ENCODE measurements at regions not wholly inside any gene's neighbourhood (a gene's known extent, or its start where the extent isn't known, plus 50 kb on each side); places are given as distances from the start of the nearest gene placed in this dataset.

DNA sequence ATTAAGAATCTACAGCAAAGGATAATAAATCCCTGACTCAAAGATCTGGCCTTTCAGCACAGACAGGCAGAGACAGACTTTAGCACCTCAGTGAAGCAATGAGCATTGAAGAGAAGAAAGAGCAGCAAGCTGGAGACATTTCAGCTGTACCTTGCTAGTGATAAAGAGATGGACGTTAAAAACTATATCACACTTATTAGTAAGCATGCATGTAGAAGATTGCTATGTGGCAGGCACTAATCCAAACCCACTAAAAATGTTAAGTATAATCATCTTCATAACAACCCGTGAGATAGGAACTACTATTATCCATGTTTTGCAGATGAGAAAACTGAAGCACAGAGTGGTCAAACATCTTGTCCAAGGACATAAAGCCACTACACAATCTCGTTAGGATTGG is 1538.3 kb upstream of the FLRT2 start:
- no peak for DNase-seq

GRCh38 chr14:83992857-83993256 is 1537.1 kb upstream of the FLRT2 start:
- no peak for DNase-seq

GRCh38 chr14:83993545-83993944 is 1536.4 kb upstream of the FLRT2 start:
- DNase-seq = no peak

DNA sequence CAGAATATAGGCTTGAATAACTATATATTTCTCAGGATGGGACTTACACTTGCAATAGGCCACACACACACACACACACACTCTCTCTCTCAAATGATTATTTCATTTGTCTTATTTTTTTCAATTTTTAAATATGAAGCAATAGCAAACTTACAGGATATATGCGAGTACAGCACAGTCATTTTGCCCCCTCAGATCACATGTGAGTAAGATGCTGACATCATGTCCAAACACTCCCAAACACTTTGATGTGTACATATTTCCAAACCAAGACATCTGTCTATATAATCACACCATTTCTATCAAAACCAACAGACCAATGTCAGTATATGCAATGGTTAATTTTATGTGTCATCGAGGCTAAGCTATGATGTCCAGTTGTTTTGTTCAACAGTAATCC is 1535.9 kb upstream of the FLRT2 start:
- no peak for DNase-seq

DNA sequence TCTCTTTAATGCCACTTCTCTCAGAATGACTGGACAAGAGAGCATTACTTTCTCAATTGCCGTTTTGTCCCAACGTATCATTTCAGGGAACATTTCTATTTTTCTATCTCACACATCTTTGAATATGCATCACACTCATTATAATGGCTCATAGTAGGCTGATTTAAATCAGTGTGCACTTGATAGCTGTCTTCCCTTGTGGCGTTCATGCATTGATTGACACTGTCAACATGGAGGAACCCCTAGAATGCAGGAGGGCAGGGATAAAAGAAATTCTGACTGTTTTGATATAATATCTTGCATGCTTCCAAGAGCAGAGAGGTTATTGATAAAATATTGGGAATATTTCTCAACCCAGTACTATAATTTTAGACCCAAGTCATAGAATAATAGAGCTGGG is 1528.9 kb upstream of the FLRT2 start:
- DNase-seq = no peak

GRCh38 chr14:84003346-84003745 is 1526.6 kb upstream of the FLRT2 start:
- no peak for DNase-seq

GRCh38 chr14:84006643-84007155 is 1523.2 kb upstream of the FLRT2 start:
- DNase-seq = no peak

DNA sequence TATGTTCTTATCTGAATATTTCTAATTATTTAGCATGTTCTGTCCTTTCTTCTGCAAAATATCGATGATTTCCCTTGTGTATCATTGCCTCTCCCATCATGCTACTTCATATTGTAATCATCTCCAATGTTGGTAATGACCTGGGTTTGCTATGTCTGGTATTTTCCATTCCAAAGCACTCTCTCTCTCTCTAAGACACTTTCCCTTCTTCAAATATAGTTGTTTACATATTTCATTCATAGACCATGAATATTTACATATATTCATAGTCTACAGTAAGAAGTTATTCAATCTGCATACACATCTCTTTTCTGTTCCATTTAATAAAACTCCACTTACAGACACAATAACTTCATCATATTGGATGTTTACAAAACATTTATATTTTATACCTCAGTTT is 1516.5 kb upstream of the FLRT2 start:
- no peak for DNase-seq

GRCh38 chr14:84017495-84017894 is 1512.4 kb upstream of the FLRT2 start:
- no peak for DNase-seq

- DNase-seq = no peak
These were observed 1508.5 kb upstream of the FLRT2 start for GRCh38 chr14:84021433-84021832.

DNA sequence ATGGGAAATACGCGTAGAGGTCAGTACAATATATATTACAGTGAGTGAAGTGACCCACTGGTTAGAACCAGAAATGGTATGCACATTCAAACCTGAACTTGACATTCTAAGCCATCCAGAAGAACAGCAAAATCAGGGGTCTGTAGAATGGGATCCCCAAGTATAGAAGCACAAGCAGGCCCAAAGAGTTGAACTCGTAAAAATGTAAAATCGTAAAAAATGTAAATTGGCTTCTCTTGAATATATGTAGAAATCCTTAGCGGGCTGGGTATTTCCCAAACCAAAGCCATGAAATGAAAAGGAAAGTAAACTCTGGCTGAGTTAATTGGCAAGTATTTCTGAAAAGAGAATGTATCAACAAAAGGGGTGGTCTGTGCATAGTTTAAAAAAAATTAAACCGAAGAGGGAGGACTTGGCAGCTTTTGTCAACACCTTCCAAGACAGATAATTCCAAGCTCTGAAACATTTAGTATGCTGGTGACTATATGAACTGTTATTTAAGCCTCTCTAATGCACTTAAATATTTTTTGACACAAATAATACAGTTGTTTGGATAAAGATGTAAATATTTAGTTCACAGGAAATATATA is 1505.6 kb upstream of the FLRT2 start:
- DNase-seq = no peak

DNA sequence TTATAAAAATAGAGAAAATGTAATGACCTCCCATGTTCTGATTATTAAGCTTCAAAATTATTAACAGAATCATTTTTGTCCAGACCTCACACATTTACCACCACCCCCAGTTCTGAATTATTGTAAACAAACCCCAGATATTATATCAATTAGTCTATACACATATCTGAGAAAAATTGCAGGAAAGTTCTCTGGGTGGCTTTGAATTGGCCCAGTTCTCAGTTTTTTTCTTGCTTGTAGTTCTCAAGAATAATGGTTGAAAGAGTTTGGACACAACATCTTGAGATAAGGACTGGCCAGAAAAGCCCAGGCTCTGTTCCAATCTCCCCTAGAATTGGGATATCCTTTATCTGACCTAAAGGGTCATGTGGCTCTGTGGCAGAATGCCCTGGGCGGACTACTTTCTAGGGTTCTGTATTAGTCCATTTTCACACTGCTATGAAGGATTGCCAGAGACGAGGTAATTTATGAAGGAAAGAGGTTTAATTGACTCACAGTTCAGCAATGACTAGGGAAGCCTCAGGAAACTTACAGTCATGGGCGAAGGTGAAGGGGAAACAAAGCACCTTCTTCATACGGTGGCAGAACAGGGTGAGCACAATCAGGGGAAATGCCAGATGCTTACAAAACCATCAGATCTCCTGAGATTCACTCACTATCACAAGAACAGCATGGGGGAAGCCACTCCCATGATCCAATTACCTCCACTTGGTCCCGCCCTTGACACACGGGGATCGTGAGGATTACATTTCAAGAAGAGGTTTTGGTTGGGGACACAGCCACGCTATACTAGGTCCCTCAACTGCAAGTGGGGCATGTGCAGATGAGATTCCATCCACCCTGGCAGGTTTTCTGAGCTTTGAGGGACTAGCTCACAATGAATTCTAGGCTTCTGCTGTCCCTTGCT is 1504.6 kb upstream of the FLRT2 start:
- no peak for DNase-seq

- no peak for DNase-seq
These were observed 1502.6 kb upstream of the FLRT2 start for GRCh38 chr14:84027351-84027750.

- DNase-seq = no peak
These were observed 1501.8 kb upstream of the FLRT2 start for GRCh38 chr14:84028080-84028604.

GRCh38 chr14:84029246-84029645 is 1500.7 kb upstream of the FLRT2 start:
- no peak for DNase-seq

DNA sequence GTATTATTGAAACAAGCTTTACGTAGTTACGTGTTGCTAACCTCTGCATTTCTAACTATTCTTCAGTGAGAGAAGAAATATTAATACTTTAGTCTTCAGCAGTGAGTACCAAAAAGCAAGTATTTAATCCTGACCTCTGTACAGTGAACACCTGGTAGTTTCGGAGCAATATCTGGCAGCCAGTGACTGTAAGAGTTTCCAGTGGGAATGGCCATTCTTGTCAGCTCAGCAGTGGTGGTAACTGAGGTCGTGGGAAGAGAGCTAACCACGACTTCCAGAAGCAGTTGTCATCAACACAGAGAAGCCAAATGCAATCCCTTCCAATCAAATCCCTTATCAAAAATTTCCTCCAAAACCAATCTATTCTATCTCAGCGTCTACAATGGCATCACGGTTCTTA is 1500.2 kb upstream of the FLRT2 start:
- DNase-seq = no peak

DNA sequence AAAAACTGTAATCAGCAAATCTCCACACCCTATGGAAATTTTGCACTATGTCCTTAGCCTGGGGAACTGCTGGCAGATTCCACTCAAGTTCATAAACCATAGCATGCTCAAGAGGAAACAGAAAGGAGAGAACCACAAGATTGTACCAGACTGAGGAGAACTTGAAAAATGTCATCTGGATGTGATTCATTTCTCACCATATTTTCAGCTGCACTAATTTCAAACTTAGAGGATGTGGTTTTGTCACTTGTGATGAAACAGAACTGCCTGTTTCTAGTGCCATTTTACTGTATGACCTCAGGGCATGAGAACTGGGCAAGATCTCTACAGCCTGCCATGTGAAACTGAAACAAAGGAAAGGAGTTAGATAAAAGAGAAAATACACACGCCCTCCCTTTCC is 1493.1 kb upstream of the FLRT2 start:
- DNase-seq = no peak

DNA sequence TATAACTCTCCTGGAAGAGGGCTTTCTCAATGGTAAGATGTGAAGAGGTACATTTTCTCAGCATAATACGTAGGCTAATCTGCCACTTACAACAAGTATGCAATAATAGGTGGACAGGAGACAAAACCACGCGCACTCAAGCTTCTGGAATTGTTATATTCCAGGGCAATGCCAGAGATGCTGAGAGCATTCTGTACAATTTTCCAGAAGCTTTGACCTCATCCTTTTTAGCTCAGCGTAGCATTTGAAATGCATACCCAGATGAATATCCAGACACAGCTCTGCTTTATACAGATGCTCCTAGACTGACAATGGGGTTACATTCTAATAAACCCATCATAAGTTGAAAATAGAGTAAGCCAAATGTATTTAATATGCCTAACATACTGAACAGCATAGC is 1492.4 kb upstream of the FLRT2 start:
- no peak for DNase-seq

DNA sequence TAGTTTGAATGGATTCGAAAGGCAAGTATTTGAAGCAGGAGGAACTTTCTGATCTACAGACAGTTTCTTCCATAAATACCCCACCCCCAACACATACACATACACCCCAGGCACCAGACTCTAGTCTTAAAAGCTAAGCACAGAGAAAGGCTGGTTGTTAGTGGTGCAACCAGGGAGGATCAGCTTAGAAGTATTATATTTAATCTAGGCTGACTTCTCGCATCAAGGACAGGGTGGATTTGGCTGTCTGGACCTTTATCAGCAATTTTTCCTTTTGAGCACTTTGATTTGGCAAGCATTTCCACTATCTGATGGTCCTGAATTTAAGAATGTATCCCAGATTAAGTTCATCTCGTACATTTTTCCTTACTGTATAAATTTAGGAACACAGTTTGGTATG is 1489.8 kb upstream of the FLRT2 start:
- no peak for DNase-seq

DNA sequence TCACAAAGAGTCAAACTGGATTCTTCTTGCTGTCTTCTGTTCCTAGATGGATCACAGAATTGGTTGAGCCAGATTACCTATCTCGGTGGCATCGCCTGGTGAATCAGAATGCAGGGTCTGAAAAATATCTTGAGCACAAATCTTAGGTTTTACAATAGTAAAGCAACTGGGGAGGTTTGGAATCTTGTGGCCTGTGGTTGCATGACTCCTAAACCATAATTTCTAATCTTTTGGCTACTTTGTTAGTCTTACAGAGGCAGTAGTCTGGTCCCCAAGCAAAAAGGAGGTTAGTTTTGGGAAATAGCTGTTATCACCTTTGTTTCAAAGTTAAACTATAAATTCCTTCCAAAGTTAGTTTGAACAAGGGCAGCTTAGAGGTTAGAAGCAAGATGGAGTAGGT is 1488.5 kb upstream of the FLRT2 start:
- no peak for DNase-seq

DNA sequence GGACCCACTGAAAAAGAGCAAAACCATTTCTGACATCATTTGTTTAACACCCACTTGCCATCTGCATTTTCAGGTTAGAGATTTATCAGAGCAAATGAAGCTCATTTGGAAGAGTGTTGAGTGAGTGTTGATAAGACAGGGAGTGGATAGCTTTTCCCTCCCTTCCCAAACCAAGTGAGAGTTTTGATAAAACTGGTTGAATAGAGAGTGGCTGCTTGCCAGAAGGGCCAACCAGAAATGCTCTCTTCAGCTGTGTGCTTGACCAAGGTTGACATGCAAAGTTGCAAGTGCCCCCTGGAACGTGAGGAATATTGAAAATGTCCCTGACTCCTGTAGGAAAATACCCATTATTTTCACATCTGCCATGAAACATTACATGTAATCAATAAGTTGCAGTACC is 1487.0 kb upstream of the FLRT2 start:
- no peak for DNase-seq

DNA sequence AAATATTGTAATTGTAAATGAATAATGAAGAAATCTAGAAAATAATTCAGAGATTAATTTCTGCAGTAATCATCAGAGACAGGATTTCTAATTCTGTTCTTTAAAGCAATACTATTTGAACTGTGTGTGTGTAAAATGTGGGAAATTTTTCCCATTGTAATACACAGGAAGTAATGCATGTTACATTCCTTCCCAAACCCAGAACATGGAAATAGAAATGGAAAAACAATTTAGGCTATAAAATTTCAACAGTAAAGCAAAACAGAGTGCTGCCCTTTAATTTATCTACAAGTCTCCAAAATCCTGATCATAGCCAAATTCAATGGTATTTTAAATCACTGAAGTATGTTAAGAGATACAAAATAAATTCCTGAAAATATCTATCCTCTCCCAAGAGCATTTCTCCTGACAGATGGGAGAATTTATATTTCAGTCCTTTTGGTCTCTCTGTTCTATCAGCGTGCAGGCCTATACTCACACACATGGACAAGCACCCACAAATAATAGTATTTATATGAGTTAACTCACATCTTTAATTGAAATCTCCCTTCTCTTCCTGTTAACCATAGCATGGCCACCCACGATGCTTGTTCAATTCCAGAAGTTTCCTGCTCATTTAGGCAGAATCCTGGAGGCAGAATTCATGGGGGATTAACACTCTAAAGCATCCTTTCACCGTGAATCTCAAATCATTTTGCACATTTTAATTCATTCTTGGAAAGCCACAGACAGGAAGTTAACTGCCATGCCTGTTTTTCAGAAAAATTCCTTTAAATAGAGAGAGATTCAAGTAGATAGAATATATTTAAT is 1465.4 kb upstream of the FLRT2 start:
- no peak for DNase-seq

- no peak for DNase-seq
These were observed 1464.1 kb upstream of the FLRT2 start for GRCh38 chr14:84065811-84066210.
